ENCODE measurements at regions not wholly inside any gene's neighbourhood (a gene's known extent, or its start where the extent isn't known, plus 50 kb on each side); places are given as distances from the start of the nearest gene placed in this dataset.

GRCh38 chr21:35222021-35222420 lies 172.9 kb upstream of the RUNX1 start:
- H3K27ac ChIP-seq, result peak overlapping the region in 1 of 2 donors; percentile 21
- TF ChIP-seq, protein P1, sequence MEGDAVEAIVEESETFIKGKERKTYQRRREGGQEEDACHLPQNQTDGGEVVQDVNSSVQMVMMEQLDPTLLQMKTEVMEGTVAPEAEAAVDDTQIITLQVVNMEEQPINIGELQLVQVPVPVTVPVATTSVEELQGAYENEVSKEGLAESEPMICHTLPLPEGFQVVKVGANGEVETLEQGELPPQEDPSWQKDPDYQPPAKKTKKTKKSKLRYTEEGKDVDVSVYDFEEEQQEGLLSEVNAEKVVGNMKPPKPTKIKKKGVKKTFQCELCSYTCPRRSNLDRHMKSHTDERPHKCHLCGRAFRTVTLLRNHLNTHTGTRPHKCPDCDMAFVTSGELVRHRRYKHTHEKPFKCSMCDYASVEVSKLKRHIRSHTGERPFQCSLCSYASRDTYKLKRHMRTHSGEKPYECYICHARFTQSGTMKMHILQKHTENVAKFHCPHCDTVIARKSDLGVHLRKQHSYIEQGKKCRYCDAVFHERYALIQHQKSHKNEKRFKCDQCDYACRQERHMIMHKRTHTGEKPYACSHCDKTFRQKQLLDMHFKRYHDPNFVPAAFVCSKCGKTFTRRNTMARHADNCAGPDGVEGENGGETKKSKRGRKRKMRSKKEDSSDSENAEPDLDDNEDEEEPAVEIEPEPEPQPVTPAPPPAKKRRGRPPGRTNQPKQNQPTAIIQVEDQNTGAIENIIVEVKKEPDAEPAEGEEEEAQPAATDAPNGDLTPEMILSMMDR (IDR thresholded peaks at IDR 0.05), result no peak
- no peak for DNase-seq (ENCODE audit: low spot score)
- no peak overlapping the region for H3K4me3 ChIP-seq

DNA sequence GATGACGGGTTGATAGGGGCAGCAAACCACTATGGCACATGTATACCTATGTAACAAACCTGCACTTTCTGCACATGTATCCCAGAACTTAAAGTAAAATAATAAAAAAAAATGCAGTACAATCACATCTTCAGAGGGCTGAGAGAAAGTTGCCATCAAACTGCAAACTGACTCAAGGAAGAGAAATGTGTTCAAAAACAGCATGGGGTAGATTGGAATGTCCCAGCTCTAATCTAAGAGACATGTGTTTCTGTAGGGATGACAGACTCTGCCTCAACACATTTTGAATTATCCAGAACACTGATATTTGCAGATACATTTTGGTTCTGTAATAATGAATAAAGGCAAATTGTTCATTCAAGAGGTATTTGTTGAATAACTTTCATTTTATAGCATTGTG lies 171.2 kb upstream of the RUNX1 start:
- Histone ChIP-seq H3K27ac (no peak overlapping the region), H3K4me3 (no peak overlapping the region)
- no peak for DNase-seq (ENCODE audit: low spot score)
- TF ChIP-seq, protein P1 (IDR thresholded peaks at IDR 0.05), result no peak

GRCh38 chr21:35219719-35220118 lies 170.6 kb upstream of the RUNX1 start:
- Histone ChIP-seq H3K27ac (no peak overlapping the region), H3K4me3 (no peak overlapping the region)
- TF ChIP-seq, protein P1 (IDR thresholded peaks at IDR 0.05), result no peak
- no peak for DNase-seq (ENCODE audit: low spot score)

DNA sequence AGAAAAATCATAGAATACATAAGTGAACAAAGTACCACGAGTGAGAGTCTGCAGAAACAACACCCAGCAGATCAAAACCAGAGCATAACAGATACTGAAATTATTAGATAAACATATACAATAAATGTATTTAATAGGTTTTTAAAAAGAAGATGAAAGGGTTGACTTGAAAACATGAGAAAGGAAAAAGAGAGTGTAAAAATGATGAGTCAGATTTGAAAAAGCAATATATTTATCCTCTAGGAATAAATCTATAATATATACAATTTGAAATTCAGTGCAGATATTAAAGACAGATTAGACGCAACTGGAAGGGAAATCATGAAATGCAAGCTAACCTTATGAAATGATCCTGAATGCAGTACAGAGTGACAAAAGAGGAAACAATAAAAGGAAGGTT lies 170.2 kb upstream of the RUNX1 start:
- H3K4me3 ChIP-seq, result no peak overlapping the region
- DNase-seq (ENCODE audit: low spot score), result no peak
- TF ChIP-seq, protein P1 (IDR thresholded peaks at IDR 0.05), result no peak
- H3K27ac ChIP-seq, result no peak overlapping the region

- Histone ChIP-seq H3K27ac (no peak overlapping the region), H3K4me3 (no peak overlapping the region)
- TF ChIP-seq, protein P1 (IDR thresholded peaks at IDR 0.05), result no peak
- no peak for DNase-seq (ENCODE audit: low spot score)
These were observed 168.5 kb upstream of the RUNX1 start for GRCh38 chr21:35217504-35218060.

DNA sequence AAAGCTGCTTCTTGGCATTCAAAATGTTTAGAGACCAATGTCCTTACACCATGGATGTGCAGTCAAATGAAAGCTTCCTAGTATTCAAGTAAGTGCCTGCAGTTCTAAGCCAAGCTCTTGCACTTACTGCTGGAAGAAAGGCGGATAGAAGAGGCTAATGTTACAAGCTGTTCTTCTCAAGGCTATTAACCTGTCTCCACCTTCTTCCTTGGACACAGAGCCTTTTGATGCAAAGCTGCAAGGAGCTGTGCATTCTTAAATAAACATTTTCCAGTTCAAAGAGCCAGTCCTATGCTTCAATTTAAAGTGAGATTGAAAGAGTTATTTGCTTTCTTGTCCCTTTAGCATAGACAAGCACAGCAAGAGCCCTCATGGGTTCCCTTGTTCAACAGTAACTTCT lies 167.9 kb upstream of the RUNX1 start:
- DNase-seq (ENCODE audit: low spot score), result no peak
- no peak overlapping the region for H3K27ac ChIP-seq
- TF ChIP-seq, protein P1 (IDR thresholded peaks at IDR 0.05), result no peak

DNA sequence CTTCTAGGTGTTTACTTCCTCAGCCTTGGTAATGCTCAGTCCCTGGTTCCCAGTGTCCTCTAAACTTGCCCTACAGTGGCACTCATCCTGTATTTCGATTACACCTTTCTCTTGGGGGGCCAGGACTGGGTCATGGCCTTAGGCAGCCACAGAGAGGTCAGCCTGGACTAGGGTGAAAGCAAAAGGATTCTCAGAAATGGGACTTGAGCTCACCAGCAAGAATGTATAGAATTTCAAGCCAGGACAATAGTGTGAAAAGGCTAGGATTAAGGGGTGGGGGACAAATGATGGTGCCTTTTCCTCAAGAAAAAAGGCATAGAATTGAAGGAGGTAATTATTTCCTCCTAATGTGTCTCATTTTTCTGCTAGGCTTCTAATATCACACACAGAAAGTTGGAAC lies 166.8 kb upstream of the RUNX1 start:
- TF ChIP-seq, protein P1 (IDR thresholded peaks at IDR 0.05), result no peak
- H3K27ac ChIP-seq, result no peak overlapping the region
- H3K4me3 ChIP-seq, result no peak overlapping the region
- no peak for DNase-seq (ENCODE audit: low spot score)

More for the DNA sequence above, 167.9 kb upstream of the RUNX1 start:
- H3K4me3 ChIP-seq, result no peak overlapping the region
